ENCODE measurements at regions not wholly inside any gene's neighbourhood (a gene's known extent, or its start where the extent isn't known, plus 50 kb on each side); places are given as distances from the start of the nearest gene placed in this dataset.

GRCh38 chr21:25097648-25098047 lies 509.6 kb downstream of the MRPL39 start:
- TF ChIP-seq CTCF (IDR thresholded peaks at IDR 0.05) (no peak), POLR2A (IDR thresholded peaks at IDR 0.05) (no peak), POLR2AphosphoS5 (IDR thresholded peaks at IDR 0.05) (no peak)
